ENCODE measurements at regions not wholly inside any gene's neighbourhood (a gene's known extent, or its start where the extent isn't known, plus 50 kb on each side); places are given as distances from the start of the nearest gene placed in this dataset.
"Not testable (repeated sequence)": the region's sequence is repeated elsewhere in the genome, so short reads cannot be mapped to it uniquely, and the experiment has no call there.

GRCh38 chr2:2581331-2582159, 250.5 kb upstream of the MYT1L start:
- 54 to 64% methylated on average over 26 to 27 of the region's 28 CpGs for WGBS, 2 donors
- H3K36me3 ChIP-seq (replicated peaks in 1 of 2; ENCODE audit: insufficient read depth in 1 of 2, low read depth in 2 of 2): no peaks in the 10 kb centered on the region
- peaks cover 7% of the 10 kb centered on the region for H3K4me1 ChIP-seq
- no peaks in the 10 kb centered on the region for H3K27me3 ChIP-seq
- no peaks in the 10 kb centered on the region for H3K9me3 ChIP-seq
- no peak overlapping the region for H3K27ac ChIP-seq
- intact Hi-C loops (cut with DNase I): no loop called here
- H3K4me3 ChIP-seq: no peak overlapping the region
- DNase-seq (no peak), ATAC-seq (no peak)
- no peak for TF ChIP-seq POLR2A (IDR thresholded peaks at IDR 0.05)
- TF ChIP-seq CTCF (IDR thresholded peaks at IDR 0.05): no peak

DNA sequence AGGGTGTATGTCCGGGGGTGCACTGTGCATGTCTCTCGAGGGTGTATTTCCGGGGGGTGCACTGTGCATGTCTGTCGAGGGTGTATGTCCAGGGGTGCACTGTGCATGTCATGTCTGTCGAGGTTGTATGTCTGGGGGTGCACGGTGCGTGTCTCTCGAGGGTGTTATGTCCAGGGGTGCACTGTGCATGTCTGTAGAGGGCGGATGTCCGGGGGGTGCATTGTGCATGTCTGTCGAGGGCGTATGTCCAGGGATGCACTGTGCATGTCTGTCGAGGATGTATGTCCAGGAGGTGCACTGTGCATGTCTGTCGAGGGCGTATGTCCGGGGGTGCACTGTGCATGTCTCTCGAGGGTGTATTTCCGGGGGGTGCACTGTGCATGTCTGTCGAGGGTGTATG, 249.8 kb upstream of the MYT1L start:
- H3K27ac ChIP-seq; H3K9me3 ChIP-seq; ATAC-seq; intact Hi-C loops (cut with DNase I); H3K36me3 ChIP-seq (replicated peaks in 1 of 2; ENCODE audit: insufficient read depth in 1 of 2, low read depth in 2 of 2); H3K4me1 ChIP-seq; H3K4me3 ChIP-seq; H3K27me3 ChIP-seq; DNase-seq: not testable (repeated sequence)
- WGBS, 2 donors: 69 to 75% methylated on average over 19 of the region's 19 CpGs

DNA sequence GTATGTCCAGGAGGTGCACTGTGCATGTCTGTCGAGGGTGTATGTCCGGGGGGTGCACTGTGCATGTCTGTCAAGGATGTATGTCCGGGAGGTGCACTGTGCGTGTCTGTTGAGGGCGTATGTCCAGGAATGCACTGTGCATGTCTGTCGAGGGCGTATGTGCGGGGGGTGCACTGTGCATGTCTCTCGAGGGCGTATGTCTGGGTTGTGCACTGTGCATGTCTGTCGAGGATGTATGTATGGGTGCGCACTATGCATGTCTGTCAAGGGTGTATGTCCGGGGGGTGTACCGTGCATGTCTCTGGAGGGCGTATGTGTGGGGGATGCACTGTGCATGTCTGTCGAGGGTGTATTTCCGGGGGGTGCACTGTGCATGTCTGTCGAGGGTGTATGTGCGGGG, 249.3 kb upstream of the MYT1L start:
- no peak overlapping the region for H3K27ac ChIP-seq
- DNase-seq (no peak), ATAC-seq (no peak)
- no peaks in the 10 kb centered on the region for H3K36me3 ChIP-seq (replicated peaks in 1 of 2; ENCODE audit: insufficient read depth in 1 of 2, low read depth in 2 of 2)
- no peaks in the 10 kb centered on the region for H3K27me3 ChIP-seq
- TF ChIP-seq POLR2A (IDR thresholded peaks at IDR 0.05): no peak
- TF ChIP-seq CTCF (IDR thresholded peaks at IDR 0.05): no peak
- 74% methylated on average over 17 to 18 of the region's 19 CpGs for WGBS, 2 donors
- intact Hi-C loops (cut with DNase I): no loop called here
- H3K9me3 ChIP-seq: no peaks in the 10 kb centered on the region
- peaks cover 7% of the 10 kb centered on the region for H3K4me1 ChIP-seq
- no peak overlapping the region for H3K4me3 ChIP-seq

DNA sequence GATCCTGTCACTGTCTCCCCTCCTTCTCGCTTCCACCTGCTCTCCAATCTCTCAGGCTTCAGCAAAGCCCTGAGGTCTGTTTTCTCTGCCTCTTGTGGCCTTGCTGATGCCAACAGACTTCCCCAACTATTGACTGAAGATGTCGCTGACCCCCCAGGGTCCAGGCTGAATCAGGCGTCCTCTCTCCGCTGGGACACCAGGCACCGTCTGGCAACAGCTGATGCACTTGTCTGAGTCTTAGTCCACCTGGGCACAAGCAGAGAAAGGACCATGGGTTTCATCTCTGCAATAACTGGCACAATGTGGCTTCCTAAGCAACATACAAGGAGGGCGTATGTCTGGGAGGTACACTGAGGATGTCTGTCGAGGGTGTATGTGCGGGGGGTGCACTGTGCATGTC, 248.7 kb upstream of the MYT1L start:
- 67 to 74% methylated on average over 5 to 8 of the region's 8 CpGs for WGBS, 2 donors
- ATAC-seq: no peak
- no peak for DNase-seq
- Histone ChIP-seq H3K36me3 (replicated peaks in 1 of 2; ENCODE audit: insufficient read depth in 1 of 2, low read depth in 2 of 2) (no peaks in the 10 kb centered on the region), H3K4me3 (no peak overlapping the region), H3K27ac (no peak overlapping the region), H3K9me3 (no peaks in the 10 kb centered on the region), H3K4me1 (peaks cover 7% of the 10 kb centered on the region), H3K27me3 (no peaks in the 10 kb centered on the region)
- intact Hi-C loops (cut with DNase I): no loop called here
- no peak for TF ChIP-seq POLR2A (IDR thresholded peaks at IDR 0.05)
- TF ChIP-seq CTCF (IDR thresholded peaks at IDR 0.05): no peak

- H3K36me3 ChIP-seq (replicated peaks in 1 of 2; ENCODE audit: insufficient read depth in 1 of 2, low read depth in 2 of 2): no peaks in the 10 kb centered on the region
- intact Hi-C loops (cut with DNase I): no loop called here
- ATAC-seq (peak; percentile 42), DNase-seq (peak; percentile 10 to 52 (median 28))
- no peaks in the 10 kb centered on the region for H3K9me3 ChIP-seq
- no peaks in the 10 kb centered on the region for H3K27me3 ChIP-seq
- TF ChIP-seq CTCF (IDR thresholded peaks at IDR 0.05): no peak
- no peak overlapping the region for H3K27ac ChIP-seq
- 36 to 46% methylated on average over 13 to 17 of the region's 17 CpGs for WGBS, 2 donors
- H3K4me3 ChIP-seq: no peak overlapping the region
- peaks cover 7% of the 10 kb centered on the region for H3K4me1 ChIP-seq
Measured at GRCh38 chr2:2577407-2577831, 246.3 kb upstream of the MYT1L start.

All from body of pancreas (tissue), 4 donors.